ENCODE measurements at regions not wholly inside any gene's neighbourhood (a gene's known extent, or its start where the extent isn't known, plus 50 kb on each side); places are given as distances from the start of the nearest gene placed in this dataset.

DNA sequence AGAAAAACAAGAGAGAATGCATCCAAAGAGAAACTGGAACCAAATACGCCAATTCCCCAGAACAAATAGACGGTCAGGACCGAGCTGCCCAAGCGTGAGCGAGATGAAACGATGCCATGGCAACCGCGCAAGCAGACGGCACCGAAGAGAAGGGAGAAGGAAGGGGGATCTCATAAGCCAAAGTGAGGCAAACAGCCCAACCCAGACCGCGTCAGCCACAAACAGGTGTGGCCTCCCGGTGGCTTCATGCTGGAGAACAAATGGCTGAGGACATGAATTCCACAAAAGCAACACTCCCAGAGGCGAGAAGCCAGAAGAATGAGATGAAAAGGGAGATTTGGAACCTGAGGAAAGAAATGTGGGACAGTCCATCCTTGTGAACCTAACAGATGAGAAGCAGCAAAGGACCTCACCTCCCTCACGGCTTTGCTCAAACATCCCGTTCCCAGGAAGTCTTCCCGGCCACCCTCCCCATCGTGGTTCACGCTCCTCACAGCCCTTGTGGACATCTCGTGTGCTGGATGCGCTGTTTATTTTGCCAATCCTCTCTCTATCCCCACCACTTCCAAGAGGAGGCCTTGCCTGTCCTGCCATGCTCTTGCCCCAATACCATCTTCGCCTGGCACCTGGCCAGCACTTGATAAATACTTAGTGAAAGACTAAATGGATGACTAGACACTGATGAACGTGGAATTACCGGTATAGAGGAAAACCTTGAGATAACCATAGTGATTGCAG lies 89.1 kb upstream of the RTL6 start:
- Histone ChIP-seq H3K4me3 (ENCODE audit: low read length) (no peak overlapping the region), H3F3A (ENCODE audit: control insufficient read depth, insufficient read depth) (no peaks in the 10 kb centered on the region), H3K27ac (ENCODE audit: low read depth, low read length) (no peak overlapping the region)

GRCh38 chr22:44586351-44586990 lies 88.4 kb upstream of the RTL6 start:
- no peak overlapping the region for H3K4me3 ChIP-seq (ENCODE audit: low read length)
- TF ChIP-seq CTCF (IDR thresholded peaks at IDR 0.05; ENCODE audit: low read depth, low read length, poor library complexity, severe bottlenecking) (no peak), EZH2phosphoT487 (IDR thresholded peaks at IDR 0.05; ENCODE audit: borderline replicate concordance, low read length) (no peak)

More for the DNA sequence above, 89.1 kb upstream of the RTL6 start:
- TF ChIP-seq CTCF (IDR thresholded peaks at IDR 0.05; ENCODE audit: low read depth, low read length, poor library complexity, severe bottlenecking) (no peak), EZH2phosphoT487 (IDR thresholded peaks at IDR 0.05; ENCODE audit: borderline replicate concordance, low read length) (no peak)
- no peaks in the 10 kb centered on the region for H3K36me3 ChIP-seq (ENCODE audit: control insufficient read depth, low read length)
- 0 out of 2 replicates have a peak, but pooled peaks cover 2% of the 10 kb centered on the region for H3K27me3 ChIP-seq (ENCODE audit: control insufficient read depth, low read length)
- no peaks in the 10 kb centered on the region for H3K9me3 ChIP-seq (ENCODE audit: control insufficient read depth, insufficient read depth, low read length)
- no peaks in the 10 kb centered on the region for H3K79me2 ChIP-seq (ENCODE audit: control insufficient read depth, low read length)
- H3K4me2 ChIP-seq (ENCODE audit: low read length), result no peak overlapping the region
- H3K4me1 ChIP-seq (ENCODE audit: control insufficient read depth, low read length), result no peaks in the 10 kb centered on the region
- no peaks in the 10 kb centered on the region for H3K9me2 ChIP-seq (replicated peaks; ENCODE audit: control insufficient read depth, low read length)
- no peaks in the 10 kb centered on the region for H4K20me1 ChIP-seq (ENCODE audit: control insufficient read depth, insufficient read depth, low read depth, low read length)

DNA sequence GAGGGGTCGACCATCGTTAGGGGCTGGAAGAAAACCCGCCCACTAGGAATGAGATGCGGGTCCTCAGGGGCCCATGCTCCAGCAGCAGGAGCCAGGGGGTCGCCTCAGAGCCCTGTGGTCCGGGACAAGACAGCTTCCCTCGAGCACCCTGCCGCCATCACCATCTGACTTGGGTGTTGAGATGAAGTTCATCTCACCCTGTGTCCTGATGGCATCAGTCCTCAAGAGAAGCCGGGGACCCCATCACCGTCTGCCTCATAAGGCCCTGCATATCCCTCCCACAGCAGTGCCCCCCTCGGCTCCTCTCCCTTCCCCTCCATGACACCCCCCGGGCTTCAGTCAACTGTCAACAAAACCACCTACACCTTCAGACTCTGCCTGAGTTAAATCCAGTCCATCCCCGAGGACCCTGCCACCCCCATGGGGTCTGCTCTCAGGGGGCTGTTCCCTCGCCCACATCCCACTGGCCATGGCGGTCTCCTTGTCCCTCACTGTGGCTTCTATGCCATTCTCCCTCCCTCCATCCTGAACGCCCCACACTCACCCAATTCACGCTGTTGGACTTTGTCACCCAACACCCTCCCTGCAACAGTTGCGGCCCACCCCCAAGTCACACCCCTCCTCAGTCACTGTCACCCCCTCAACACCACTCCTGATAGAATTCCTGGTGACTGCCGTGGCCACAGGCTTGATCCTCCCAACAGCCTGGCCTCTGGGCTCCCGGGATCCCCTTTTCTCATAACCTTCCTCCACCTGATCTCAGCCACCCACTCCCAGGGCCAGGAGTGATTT lies 87.7 kb upstream of the RTL6 start:
- Histone ChIP-seq H3K9me2 (replicated peaks; ENCODE audit: control insufficient read depth, low read length) (no peaks in the 10 kb centered on the region), H3K27ac (ENCODE audit: low read depth, low read length) (no peak overlapping the region), H3K79me2 (ENCODE audit: control insufficient read depth, low read length) (no peaks in the 10 kb centered on the region), H3K4me3 (ENCODE audit: low read length) (no peak overlapping the region), H3K4me1 (ENCODE audit: control insufficient read depth, low read length) (no peaks in the 10 kb centered on the region), H3K9me3 (ENCODE audit: control insufficient read depth, insufficient read depth, low read length) (no peaks in the 10 kb centered on the region), H3F3A (ENCODE audit: control insufficient read depth, insufficient read depth) (no peaks in the 10 kb centered on the region), H3K27me3 (ENCODE audit: control insufficient read depth, low read length) (0 out of 2 replicates have a peak, but pooled peaks cover 2% of the 10 kb centered on the region), H3K4me2 (ENCODE audit: low read length) (no peak overlapping the region), H4K20me1 (ENCODE audit: control insufficient read depth, insufficient read depth, low read depth, low read length) (no peaks in the 10 kb centered on the region), H3K36me3 (ENCODE audit: control insufficient read depth, low read length) (no peaks in the 10 kb centered on the region)
- no peak for TF ChIP-seq CTCF (IDR thresholded peaks at IDR 0.05; ENCODE audit: low read depth, low read length, poor library complexity, severe bottlenecking)
- no peak for TF ChIP-seq EZH2phosphoT487 (IDR thresholded peaks at IDR 0.05; ENCODE audit: borderline replicate concordance, low read length)

More at GRCh38 chr22:44586351-44586990, 88.4 kb upstream of the RTL6 start:
- 0 out of 2 replicates have a peak, but pooled peaks cover 2% of the 10 kb centered on the region for H3K27me3 ChIP-seq (ENCODE audit: control insufficient read depth, low read length)
- no peaks in the 10 kb centered on the region for H3F3A ChIP-seq (ENCODE audit: control insufficient read depth, insufficient read depth)
- no peak overlapping the region for H3K4me2 ChIP-seq (ENCODE audit: low read length)
- H3K4me1 ChIP-seq (ENCODE audit: control insufficient read depth, low read length), result no peaks in the 10 kb centered on the region
- H3K79me2 ChIP-seq (ENCODE audit: control insufficient read depth, low read length), result no peaks in the 10 kb centered on the region
- no peak overlapping the region for H3K27ac ChIP-seq (ENCODE audit: low read depth, low read length)
- no peaks in the 10 kb centered on the region for H3K9me3 ChIP-seq (ENCODE audit: control insufficient read depth, insufficient read depth, low read length)
- H4K20me1 ChIP-seq (ENCODE audit: control insufficient read depth, insufficient read depth, low read depth, low read length), result no peaks in the 10 kb centered on the region
- no peaks in the 10 kb centered on the region for H3K36me3 ChIP-seq (ENCODE audit: control insufficient read depth, low read length)
- H3K9me2 ChIP-seq (replicated peaks; ENCODE audit: control insufficient read depth, low read length), result no peaks in the 10 kb centered on the region

Data from DOHH2 (cell line).